PC-9 (cell line): ENCODE measurements at regions not wholly inside any gene's neighbourhood (a gene's known extent, or its start where the extent isn't known, plus 50 kb on each side); places are given as distances from the start of the nearest gene placed in this dataset.

Experiments used
- BruUV-seq: library from RNA; stranded (reverse); fragments of 400-500 nt; replicated peaks from 2 replicates; lab custom pipeline; 2021; lab: Mats Ljungman, UMichigan
- CTCF ChIA-PET: fragments of 300-600 bp; sonication (Branson Sonifier 250); formaldehyde crosslinking; loops from one replicate; lab custom pipeline; 2022; ENCODE audit warnings: antibody characterized with exemption; lab: Charles Lee
- POLR2A ChIA-PET: fragments of 300-600 bp; sonication (Branson Sonifier 250); formaldehyde crosslinking; loops from one replicate; lab custom pipeline; 2022; ENCODE audit warnings: antibody characterized with exemption; ENCODE audit not compliant: unreplicated experiment; lab: Charles Lee
- DNase-seq, 2 experiments: peaks; one replicate each; pipeline versions ENCODE4 v3.0.0 to v3.0.0-alpha.2; 2015 to 2022; ENCODE audit warnings: mixed read lengths in 1 of 2
- H2AFZ ChIP-seq: fragments of 200-600 bp; sonication (generic); 2 replicates; pipeline ENCODE4 v1.8.1; 2017; ENCODE audit warnings: antibody characterized with exemption
- H3F3A ChIP-seq: fragments of 200-600 bp; sonication (generic); 2 replicates; pipeline ENCODE4 v1.8.1; 2017; ENCODE audit warnings: antibody characterized with exemption, mild to moderate bottlenecking, low read depth; ENCODE audit not compliant: insufficient read depth
- H3K27ac ChIP-seq: fragments of 200-600 bp; sonication (generic); 2 replicates; pipeline ENCODE4 v1.6.1; 2016; ENCODE audit warnings: mixed run types
- H3K27me3 ChIP-seq: fragments of 200-600 bp; sonication (generic); 2 replicates; pipeline ENCODE4 v1.6.1; 2016; ENCODE audit warnings: low read depth, mixed run types; ENCODE audit not compliant: insufficient read depth
- H3K36me3 ChIP-seq: fragments of 200-600 bp; sonication (generic); 2 replicates; pipeline ENCODE4 v1.6.1; 2016; ENCODE audit warnings: low read depth, mixed run types
- H3K4me1 ChIP-seq: fragments of 200-600 bp; sonication (generic); replicated peaks from 2 replicates; pipeline ENCODE4 v1.6.1; 2016; ENCODE audit warnings: mixed run types; ENCODE audit not compliant: insufficient read depth
- H3K4me2 ChIP-seq: fragments of 200-600 bp; sonication (generic); 2 replicates; pipeline ENCODE4 v1.6.1; 2017; ENCODE audit warnings: mixed run types
- H3K4me3 ChIP-seq: fragments of 200-600 bp; sonication (generic); 2 replicates; pipeline ENCODE4 v1.6.1; 2016; ENCODE audit warnings: mixed run types
- H3K79me2 ChIP-seq: fragments of 200-600 bp; sonication (generic); 2 replicates; pipeline ENCODE4 v1.6.1; 2017; ENCODE audit warnings: low read depth, mixed run types
- H3K9me2 ChIP-seq: fragments of 200-600 bp; sonication (generic); 2 replicates; pipeline ENCODE4 v1.8.1; 2017; ENCODE audit warnings: mild to moderate bottlenecking; ENCODE audit not compliant: insufficient read depth
- H3K9me3 ChIP-seq: fragments of 200-600 bp; sonication (generic); 2 replicates; pipeline ENCODE4 v1.8.1; 2016; ENCODE audit warnings: low read depth; ENCODE audit not compliant: insufficient read depth
- H4K20me1 ChIP-seq: fragments of 200-600 bp; sonication (generic); 2 replicates; pipeline ENCODE4 v1.8.1; 2017; ENCODE audit not compliant: insufficient read depth
- CTCF ChIP-seq: fragments of 200-600 bp; sonication (generic); conservative IDR thresholded peaks from 2 replicates; pipeline ENCODE4 v1.6.1; 2017; ENCODE audit warnings: mixed run types, antibody characterized with exemption, mild to moderate bottlenecking, moderate library complexity
- EZH2 ChIP-seq: fragments of 200-600 bp; sonication (generic); IDR thresholded peaks from 2 replicates; pipeline ENCODE4 v1.8.0; 2017; ENCODE audit warnings: antibody characterized with exemption, low read depth
- intact Hi-C: fragments of 100-400 bp; cut with micrococcal nuclease; formaldehyde crosslinking; loops from one replicate; pipeline ENCODE4 v1.10.0; 2022; ENCODE audit not compliant: unreplicated experiment

DNA sequence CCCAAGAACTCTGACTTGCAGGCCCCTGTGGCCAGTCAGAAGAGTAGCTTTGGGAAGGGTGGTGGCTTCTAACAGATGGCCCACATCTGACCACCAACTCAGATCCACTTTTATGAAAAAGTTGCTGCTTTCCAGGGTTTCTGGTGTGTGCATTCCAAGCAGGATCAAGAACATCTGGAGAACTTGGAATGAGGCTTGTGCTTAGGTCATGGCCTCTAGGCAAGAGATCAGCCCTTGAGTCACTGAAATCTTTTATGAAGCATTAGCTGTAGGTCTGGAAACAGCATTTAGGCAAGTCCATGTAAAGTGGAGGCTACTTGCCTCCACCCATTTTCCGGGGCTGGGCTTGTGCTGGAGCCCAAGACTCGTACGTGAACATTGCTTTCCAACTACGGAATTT, 433.3 kb downstream of the SH3GL2 start:
- no peak for TF ChIP-seq EZH2
- no peak for TF ChIP-seq CTCF
- Histone ChIP-seq H3K4me1 (no peaks in the 10 kb centered on the region), H3K9me3 (no peaks in the 10 kb centered on the region), H2AFZ (no peak overlapping the region), H3K4me2 (no peak overlapping the region), H3K79me2 (no peaks in the 10 kb centered on the region), H3K27me3 (peaks cover 2% of the 10 kb centered on the region; the same call in 1 of the 2 replicates), H3K27ac (no peak overlapping the region), H3K36me3 (no peaks in the 10 kb centered on the region), H4K20me1 (no peaks in the 10 kb centered on the region), H3K4me3 (no peak overlapping the region), H3K9me2 (no peaks in the 10 kb centered on the region), H3F3A (no peaks in the 10 kb centered on the region)
- no peak for DNase-seq
- POLR2A ChIA-PET: no interaction called here
- intact Hi-C loops: no loop called here
- CTCF ChIA-PET: no interaction called here
- BruUV-seq: no TSS peak

DNA sequence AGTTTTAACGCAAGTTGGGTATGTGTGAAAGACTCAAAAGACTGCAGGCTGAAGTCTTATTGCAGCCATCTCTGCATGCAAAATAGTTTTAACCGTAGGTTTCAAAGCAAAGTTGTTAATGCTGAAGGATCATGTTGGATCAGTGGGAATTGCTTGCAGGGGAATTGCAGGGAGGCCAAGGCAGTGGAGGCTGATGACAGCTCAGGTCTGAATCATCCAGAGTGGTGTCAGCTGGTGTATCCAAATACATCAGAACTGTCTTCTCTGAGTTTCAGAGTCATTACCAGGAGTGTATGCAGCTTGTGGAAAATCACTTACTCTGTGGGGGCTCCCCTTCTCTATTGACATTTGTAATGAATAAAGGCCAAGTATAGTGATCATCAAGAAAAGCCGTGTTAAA, 435.7 kb downstream of the SH3GL2 start:
- no peaks in the 10 kb centered on the region for H3K9me2 ChIP-seq
- H4K20me1 ChIP-seq: no peaks in the 10 kb centered on the region
- no peak overlapping the region for H3K27ac ChIP-seq
- ChIA-PET POLR2A (no interaction called here), CTCF (no interaction called here)
- H3K27me3 ChIP-seq: peaks cover 2% of the 10 kb centered on the region; the same call in 1 of the 2 replicates
- H3K9me3 ChIP-seq: no peaks in the 10 kb centered on the region
- H3K4me3 ChIP-seq: no peak overlapping the region
- BruUV-seq: no TSS peak
- H3K79me2 ChIP-seq: no peaks in the 10 kb centered on the region
- H3F3A ChIP-seq: no peaks in the 10 kb centered on the region
- no peaks in the 10 kb centered on the region for H3K36me3 ChIP-seq
- TF ChIP-seq CTCF (no peak), EZH2 (no peak)
- H2AFZ ChIP-seq: no peak overlapping the region
- no peaks in the 10 kb centered on the region for H3K4me1 ChIP-seq
- H3K4me2 ChIP-seq: no peak overlapping the region
- DNase-seq: no peak
- intact Hi-C loops: no loop called here

DNA sequence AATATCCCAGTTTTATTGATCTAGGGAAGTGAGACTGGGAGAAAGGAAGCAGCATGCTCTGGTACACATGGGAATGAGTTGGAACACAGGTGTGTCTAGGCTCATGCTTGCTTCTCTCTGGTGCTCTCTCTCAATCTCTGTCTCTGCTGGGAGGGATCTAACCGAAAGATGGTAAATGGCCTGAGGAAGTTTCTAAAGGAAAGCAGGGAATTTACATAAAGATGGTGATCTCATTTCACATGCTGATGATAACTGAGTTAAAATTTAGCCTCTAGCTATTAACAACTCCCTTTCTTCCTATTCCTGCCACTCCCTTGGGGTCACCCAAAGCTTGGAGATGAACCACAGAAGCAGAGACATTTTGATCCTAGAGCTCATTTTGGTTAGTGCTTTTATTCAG, 436.2 kb downstream of the SH3GL2 start:
- ChIA-PET POLR2A (no interaction called here), CTCF (no interaction called here)
- TF ChIP-seq EZH2: no peak
- TF ChIP-seq CTCF: no peak
- Histone ChIP-seq H3K9me3 (no peaks in the 10 kb centered on the region), H3K79me2 (no peaks in the 10 kb centered on the region), H3K4me3 (no peak overlapping the region), H3K9me2 (no peaks in the 10 kb centered on the region), H3K27ac (no peak overlapping the region), H3K4me2 (no peak overlapping the region), H3K4me1 (no peaks in the 10 kb centered on the region), H3K36me3 (no peaks in the 10 kb centered on the region), H3F3A (no peaks in the 10 kb centered on the region), H3K27me3 (peaks cover 2% of the 10 kb centered on the region; the same call in 1 of the 2 replicates), H4K20me1 (no peaks in the 10 kb centered on the region), H2AFZ (no peak overlapping the region)
- no peak for DNase-seq
- BruUV-seq: no TSS peak
- intact Hi-C loops: no loop called here
